Stimulated activated CD4-positive, alpha-beta T cell treated with anti-CD3 and anti-CD28 coated beads, Interleukin-1b, Interleukin-23, amount 100 ng/mL, for 1 hour (primary cell): ENCODE measurements at regions not wholly inside any gene's neighbourhood (a gene's known extent, or its start where the extent isn't known, plus 50 kb on each side); places are given as distances from the start of the nearest gene placed in this dataset.

Experiments
- DNase-seq, 2 donors: peaks; one replicate each; pipeline ENCODE4 v3.0.0-alpha.2; 2020; ENCODE audit warnings: low read depth in 2 of 2

GRCh38 chr15:35596285-35596684, 50.3 kb upstream of the DPH6 start:
- no peak for DNase-seq

GRCh38 chr15:35602836-35603235, 56.9 kb upstream of the DPH6 start:
- DNase-seq, result no peak

- DNase-seq, result no peak
Measured at GRCh38 chr15:35603301-35603700, 57.3 kb upstream of the DPH6 start.

GRCh38 chr15:35603856-35604255, 57.9 kb upstream of the DPH6 start:
- no peak for DNase-seq

GRCh38 chr15:35605764-35606449, 59.9 kb upstream of the DPH6 start:
- no peak for DNase-seq

GRCh38 chr15:35606450-35606779, 60.5 kb upstream of the DPH6 start:
- DNase-seq, result no peak

- DNase-seq, result no peak
Measured at GRCh38 chr15:35616498-35617271, 70.7 kb upstream of the DPH6 start.

GRCh38 chr15:35618260-35619188, 72.6 kb upstream of the DPH6 start:
- no peak for DNase-seq

GRCh38 chr15:35622641-35623340, 76.8 kb upstream of the DPH6 start:
- DNase-seq, result no peak

- DNase-seq, result no peak
Measured at GRCh38 chr15:35624881-35625280, 78.9 kb upstream of the DPH6 start.

GRCh38 chr15:35626571-35627318, 80.8 kb upstream of the DPH6 start:
- no peak for DNase-seq

- DNase-seq, result no peak
Measured at GRCh38 chr15:35627696-35628095, 81.7 kb upstream of the DPH6 start.

- no peak for DNase-seq
Measured at GRCh38 chr15:35629766-35630165, 83.8 kb upstream of the DPH6 start.

- DNase-seq, result no peak
Measured at GRCh38 chr15:35630532-35630931, 84.6 kb upstream of the DPH6 start.

- no peak for DNase-seq
Measured at GRCh38 chr15:35630985-35631384, 85.0 kb upstream of the DPH6 start.

GRCh38 chr15:35633677-35634076, 87.7 kb upstream of the DPH6 start:
- DNase-seq, result no peak

- no peak for DNase-seq
Measured at GRCh38 chr15:35646790-35647189, 100.8 kb upstream of the DPH6 start.

- DNase-seq, result no peak
Measured at GRCh38 chr15:35647303-35647702, 101.3 kb upstream of the DPH6 start.

GRCh38 chr15:35648941-35649340, 103.0 kb upstream of the DPH6 start:
- no peak for DNase-seq

GRCh38 chr15:35649575-35649974, 103.6 kb upstream of the DPH6 start:
- DNase-seq, result no peak

- no peak for DNase-seq
Measured at GRCh38 chr15:35654332-35654731, 108.4 kb upstream of the DPH6 start.
